HuH-7 (cell line): ENCODE measurements at regions not wholly inside any gene's neighbourhood (a gene's known extent, or its start where the extent isn't known, plus 50 kb on each side); places are given as distances from the start of the nearest gene placed in this dataset.
"Not testable (repeated sequence)": the region's sequence is repeated elsewhere in the genome, so short reads cannot be mapped to it uniquely, and the experiment has no call there.

ENCODE experiments used
- DNase-seq: peaks from one replicate; pipeline ENCODE4 v3.0.0; 2011; ENCODE audit warnings: low spot score

- DNase-seq = no peak
Measured at GRCh38 chr2:36302911-36303310, 52.7 kb upstream of the CRIM1 start.

- DNase-seq = no peak
Measured at GRCh38 chr2:36301843-36302242, 53.7 kb upstream of the CRIM1 start.

- DNase-seq = no peak
Measured at GRCh38 chr2:36300697-36301096, 54.9 kb upstream of the CRIM1 start.

GRCh38 chr2:36296798-36297197 is 58.8 kb upstream of the CRIM1 start:
- DNase-seq = no peak

GRCh38 chr2:36294316-36294721 is 61.3 kb upstream of the CRIM1 start:
- DNase-seq = no peak

GRCh38 chr2:36290306-36290856 is 65.2 kb upstream of the CRIM1 start:
- DNase-seq = no peak

- no peak for DNase-seq
Measured at GRCh38 chr2:36289731-36290130, 65.8 kb upstream of the CRIM1 start.

- DNase-seq = no peak
Measured at GRCh38 chr2:36287363-36288275, 68.0 kb upstream of the CRIM1 start.

GRCh38 chr2:36279506-36279905 is 76.1 kb upstream of the CRIM1 start:
- DNase-seq = not testable (repeated sequence)

- DNase-seq = no peak
Measured at GRCh38 chr2:36277881-36278523, 77.6 kb upstream of the CRIM1 start.

- no peak for DNase-seq
Measured at GRCh38 chr2:36277146-36277808, 78.3 kb upstream of the CRIM1 start.

GRCh38 chr2:36271266-36271665 is 84.3 kb upstream of the CRIM1 start:
- no peak for DNase-seq

- no peak for DNase-seq
Measured at GRCh38 chr2:36270758-36271157, 84.8 kb upstream of the CRIM1 start.

- no peak for DNase-seq
Measured at GRCh38 chr2:36267194-36267593, 88.4 kb upstream of the CRIM1 start.

GRCh38 chr2:36266536-36267121 is 88.9 kb upstream of the CRIM1 start:
- DNase-seq = no peak

GRCh38 chr2:36262581-36262980 is 93.0 kb upstream of the CRIM1 start:
- DNase-seq = no peak

- no peak for DNase-seq
Measured at GRCh38 chr2:36255863-36256262, 99.7 kb upstream of the CRIM1 start.

GRCh38 chr2:36253086-36253485 is 102.5 kb upstream of the CRIM1 start:
- no peak for DNase-seq

GRCh38 chr2:36246320-36246990 is 109.1 kb upstream of the CRIM1 start:
- no peak for DNase-seq

- DNase-seq = no peak
Measured at GRCh38 chr2:36245651-36246050, 109.9 kb upstream of the CRIM1 start.

- no peak for DNase-seq
Measured at GRCh38 chr2:36238106-36238505, 117.5 kb upstream of the CRIM1 start.

- no peak for DNase-seq
Measured at GRCh38 chr2:36235882-36236281, 119.7 kb upstream of the CRIM1 start.
